ENCODE measurements at regions not wholly inside any gene's neighbourhood (a gene's known extent, or its start where the extent isn't known, plus 50 kb on each side); places are given as distances from the start of the nearest gene placed in this dataset.

- no peak overlapping the region for H3K27ac ChIP-seq
- no peak for DNase-seq (ENCODE audit: low read depth, low spot score)
Measured at GRCh38 chr20:52747845-52748284, 224.3 kb upstream of the TSHZ2 start.

GRCh38 chr20:52746770-52747169 lies 225.4 kb upstream of the TSHZ2 start:
- no peak overlapping the region for H3K27ac ChIP-seq
- no peak for DNase-seq (ENCODE audit: low read depth, low spot score)

- H3K27ac ChIP-seq: no peak overlapping the region
- no peak for DNase-seq (ENCODE audit: low read depth, low spot score)
Measured at GRCh38 chr20:52746190-52746589, 226.0 kb upstream of the TSHZ2 start.

- DNase-seq (ENCODE audit: low read depth, low spot score): no peak
- no peak overlapping the region for H3K27ac ChIP-seq
Measured at GRCh38 chr20:52744441-52744840, 227.7 kb upstream of the TSHZ2 start.

- DNase-seq (ENCODE audit: low read depth, low spot score): no peak
- H3K27ac ChIP-seq: no peak overlapping the region
Measured at GRCh38 chr20:52738081-52738480, 234.1 kb upstream of the TSHZ2 start.

GRCh38 chr20:52736507-52736906 lies 235.7 kb upstream of the TSHZ2 start:
- H3K27ac ChIP-seq: no peak overlapping the region
- DNase-seq (ENCODE audit: low read depth, low spot score): no peak

- peak; percentile 40 for DNase-seq (ENCODE audit: low read depth, low spot score)
- no peak overlapping the region for H3K27ac ChIP-seq
Measured at GRCh38 chr20:52731093-52731492, 241.1 kb upstream of the TSHZ2 start.

- DNase-seq (ENCODE audit: low read depth, low spot score): no peak
- no peak overlapping the region for H3K27ac ChIP-seq
Measured at GRCh38 chr20:52727740-52728456, 244.3 kb upstream of the TSHZ2 start.

- DNase-seq (ENCODE audit: low read depth, low spot score): no peak
- no peak overlapping the region for H3K27ac ChIP-seq
Measured at GRCh38 chr20:52724541-52724940, 247.6 kb upstream of the TSHZ2 start.

GRCh38 chr20:52722926-52723688 lies 249.1 kb upstream of the TSHZ2 start:
- no peak overlapping the region for H3K27ac ChIP-seq
- DNase-seq (ENCODE audit: low read depth, low spot score): no peak

- H3K27ac ChIP-seq: no peak overlapping the region
- no peak for DNase-seq (ENCODE audit: low read depth, low spot score)
Measured at GRCh38 chr20:52708137-52708536, 264.0 kb upstream of the TSHZ2 start.

- H3K27ac ChIP-seq: no peak overlapping the region
- no peak for DNase-seq (ENCODE audit: low read depth, low spot score)
Measured at GRCh38 chr20:52704553-52704952, 267.6 kb upstream of the TSHZ2 start.

GRCh38 chr20:52688345-52688744 lies 283.8 kb upstream of the TSHZ2 start:
- no peak overlapping the region for H3K27ac ChIP-seq
- DNase-seq (ENCODE audit: low read depth, low spot score): no peak

- no peak overlapping the region for H3K27ac ChIP-seq
- DNase-seq (ENCODE audit: low read depth, low spot score): no peak
Measured at GRCh38 chr20:52684905-52685304, 287.3 kb upstream of the TSHZ2 start.

GRCh38 chr20:52684176-52684575 lies 288.0 kb upstream of the TSHZ2 start:
- H3K27ac ChIP-seq: no peak overlapping the region
- DNase-seq (ENCODE audit: low read depth, low spot score): no peak

GRCh38 chr20:52683761-52684160 lies 288.4 kb upstream of the TSHZ2 start:
- no peak for DNase-seq (ENCODE audit: low read depth, low spot score)
- no peak overlapping the region for H3K27ac ChIP-seq

- no peak for DNase-seq (ENCODE audit: low read depth, low spot score)
- no peak overlapping the region for H3K27ac ChIP-seq
Measured at GRCh38 chr20:52682237-52682636, 289.9 kb upstream of the TSHZ2 start.

- no peak for DNase-seq (ENCODE audit: low read depth, low spot score)
- H3K27ac ChIP-seq: no peak overlapping the region
Measured at GRCh38 chr20:52681288-52681687, 290.9 kb upstream of the TSHZ2 start.

- no peak overlapping the region for H3K27ac ChIP-seq
- no peak for DNase-seq (ENCODE audit: low read depth, low spot score)
Measured at GRCh38 chr20:52677216-52677615, 294.9 kb upstream of the TSHZ2 start.

- DNase-seq (ENCODE audit: low read depth, low spot score): no peak
- no peak overlapping the region for H3K27ac ChIP-seq
Measured at GRCh38 chr20:52676283-52676995, 295.7 kb upstream of the TSHZ2 start.

GRCh38 chr20:52675375-52675774 lies 296.8 kb upstream of the TSHZ2 start:
- H3K27ac ChIP-seq: no peak overlapping the region
- no peak for DNase-seq (ENCODE audit: low read depth, low spot score)
